K562 (cell line): ENCODE measurements at regions not wholly inside any gene's neighbourhood (a gene's known extent, or its start where the extent isn't known, plus 50 kb on each side); places are given as distances from the start of the nearest gene placed in this dataset.

Experiments
- ATAC-seq: fragments of 200-7000 bp; cut with Tn5 transposase; 3 replicates; pipeline ENCODE4 v1.9.1; 2020; ENCODE audit warnings: moderate library complexity
- BruUV-seq: library from RNA; stranded (reverse); fragments of 400-500 nt; replicated peaks from 2 replicates; lab custom pipeline; 2021; lab: Mats Ljungman, UMichigan
- CTCF ChIA-PET: fragments of 300-600 bp; formaldehyde crosslinking; extraction: SDS; loops from one replicate; lab custom pipeline; 2021; ENCODE audit warnings: low intra/inter-chr PET ratio; lab: Yijun Ruan, JAX
- POLR2A ChIA-PET: fragments of 300-600, 350-650 bp; sonication (Branson Sonifier 250); formaldehyde crosslinking; extraction: SDS; loops from one replicate; lab custom pipeline; 2021; ENCODE audit warnings: antibody characterized with exemption, inconsistent platforms; lab: Yijun Ruan, JAX
- DNase-seq, 4 experiments: peaks; one replicate each; pipeline versions ENCODE4 v3.0.0 to v3.0.0-alpha.2; 2011 to 2018; ENCODE audit warnings: low spot score in 3 of 4, mixed read lengths in 3 of 4; ENCODE audit errors: extremely low read depth in 1 of 4
- FAIRE-seq: peaks from 2 replicates; lab custom pipeline; 2011; peaks lifted over from hg19 to GRCh38; lab: Jason Lieb, UNC
- H2AFZ ChIP-seq: 2 replicates; pipeline ENCODE4 v1.6.0; 2011; ENCODE audit warnings: low read depth, low read length, control low read depth, inconsistent platforms
- H3K27ac ChIP-seq: fragments of 200-600 bp; 3 replicates; pipeline ENCODE4 v1.8.0; 2011; ENCODE audit warnings: low read depth, mild to moderate bottlenecking, control low read depth, inconsistent platforms, low read length, moderate library complexity, mixed read lengths; ENCODE audit errors: extremely low read depth
- H3K27me3 ChIP-seq, 2 experiments: fragments of 300-600 bp in 1 of 2; 2 replicates in 1 of 2; 3 replicates in 1 of 2; pipeline versions ENCODE4 v1.6.0 to v1.8.0; 2011; ENCODE audit warnings: inconsistent platforms in 2 of 2, low read length in 2 of 2, mild to moderate bottlenecking in 1 of 2, mixed read lengths in 1 of 2, moderate library complexity in 1 of 2; ENCODE audit not compliant: control insufficient read depth in 2 of 2, insufficient read depth in 2 of 2
- H3K36me3 ChIP-seq: fragments of 300-600 bp; 3 replicates; pipeline ENCODE4 v1.8.0; 2011; ENCODE audit warnings: mild to moderate bottlenecking, low read length, inconsistent platforms; ENCODE audit not compliant: control insufficient read depth, insufficient read depth
- H3K4me1 ChIP-seq, 2 experiments: fragments of 200-600 bp in 1 of 2; replicated peaks in 1 of 2; 2 replicates in 1 of 2; 3 replicates in 1 of 2; pipeline versions ENCODE4 v1.5.1 to v1.8.0; 2011; ENCODE audit warnings: inconsistent platforms in 2 of 2, low read length in 2 of 2, mild to moderate bottlenecking in 1 of 2, mixed read lengths in 1 of 2, moderate library complexity in 1 of 2; ENCODE audit not compliant: control insufficient read depth in 2 of 2, insufficient read depth in 2 of 2
- H3K4me2 ChIP-seq: 2 replicates; pipeline ENCODE4 v1.6.1; 2011; ENCODE audit warnings: low read length, control low read depth, inconsistent platforms, mixed read lengths; ENCODE audit not compliant: insufficient read depth
- H3K4me3 ChIP-seq: fragments of 200-600 bp; sonication (generic), shearing (Covaris generic); 2 replicates; pipeline ENCODE4 v1.5.1; 2016; ENCODE audit warnings: control low read depth, inconsistent platforms
- H3K79me2 ChIP-seq: fragments of 200-600 bp; 3 replicates; pipeline ENCODE4 v1.8.0; 2011; ENCODE audit warnings: low read length, inconsistent platforms; ENCODE audit not compliant: control insufficient read depth, insufficient read depth
- H3K9ac ChIP-seq, 2 experiments: 2 replicates each; pipeline versions ENCODE4 v1.6.0 to v1.6.1; 2011; ENCODE audit warnings: low read depth in 2 of 2, low read length in 2 of 2, control low read depth in 1 of 2, inconsistent platforms in 1 of 2, mild to moderate bottlenecking in 1 of 2, mixed read lengths in 1 of 2; ENCODE audit not compliant: insufficient read depth in 1 of 2
- H3K9me1 ChIP-seq: one replicate; pipeline ENCODE4 v1.6.0; 2011; ENCODE audit warnings: inconsistent platforms, mild to moderate bottlenecking, low read length, moderate library complexity; ENCODE audit not compliant: control insufficient read depth, insufficient read depth
- H3K9me3 ChIP-seq: replicated peaks from 2 replicates; pipeline ENCODE4 v1.5.1; 2011; ENCODE audit warnings: low read depth, low read length, inconsistent platforms; ENCODE audit not compliant: control insufficient read depth, insufficient read depth
- H4K20me1 ChIP-seq: replicated peaks from 2 replicates; pipeline ENCODE4 v1.6.1; 2011; ENCODE audit warnings: low read length, inconsistent platforms, mixed read lengths; ENCODE audit not compliant: control insufficient read depth, insufficient read depth
- ARHGAP35 ChIP-seq: fragments of 450-650 bp; IDR thresholded peaks from 2 replicates; pipeline ENCODE4 v1.6.1; 2018; ENCODE audit not compliant: partially characterized antibody
- ELF1 ChIP-seq: fragments of 200-800 bp; sonication (Bioruptor generic); IDR thresholded peaks from 2 replicates; pipeline ENCODE4 v1.6.1; 2016; ENCODE audit warnings: missing genetic modification characterization, missing compliant biosample characterization
- LARP7 ChIP-seq: fragments of 450-650 bp; IDR thresholded peaks from 2 replicates; pipeline ENCODE4 v1.6.1; 2016
- MTA3 ChIP-seq: fragments of 450-650 bp; formaldehyde crosslinking; IDR thresholded peaks from 2 replicates; pipeline ENCODE4 v1.6.1; 2017; ENCODE audit warnings: mild to moderate bottlenecking, borderline replicate concordance
- POLR2AphosphoS5 ChIP-seq: IDR thresholded peaks from 2 replicates; pipeline ENCODE4 v1.6.1; 2011; ENCODE audit warnings: mild to moderate bottlenecking, low read depth, low read length, moderate library complexity; ENCODE audit not compliant: control insufficient read depth, insufficient read depth
- PTTG1 ChIP-seq: fragments of 450-650 bp; IDR thresholded peaks from 2 replicates; pipeline ENCODE4 v1.6.1; 2016; ENCODE audit warnings: low read depth, mild to moderate bottlenecking, missing genetic modification characterization, missing compliant biosample characterization
- PYGO2 ChIP-seq: fragments of 450-650 bp; IDR thresholded peaks from 2 replicates; pipeline ENCODE4 v1.6.1; 2016; ENCODE audit warnings: mild to moderate bottlenecking, missing genetic modification characterization, moderate library complexity, missing compliant biosample characterization
- RFX7 ChIP-seq: fragments of 250-450 bp; sonication (Bioruptor Pico); IDR thresholded peaks from 2 replicates; pipeline ENCODE4 v1.5.1; 2021; ENCODE audit warnings: mild to moderate bottlenecking
- TOE1 ChIP-seq, 2 experiments: fragments of 450-650 bp in 1 of 2; sonication (generic) in 1 of 2; formaldehyde crosslinking in 1 of 2; IDR thresholded peaks; 2 replicates each; pipeline versions ENCODE4 v1.7.1 to v1.8.0; 2016 to 2022; ENCODE audit warnings: borderline replicate concordance in 2 of 2, mild to moderate bottlenecking in 2 of 2, antibody characterized with exemption in 1 of 2, inconsistent platforms in 1 of 2, low read depth in 1 of 2, missing genetic modification reagents in 1 of 2, moderate library complexity in 1 of 2
- ZNF3 ChIP-seq: fragments of 250-450 bp; sonication (Bioruptor Pico); IDR thresholded peaks from 2 replicates; pipeline ENCODE4 v1.5.0; 2021; ENCODE audit warnings: mild to moderate bottlenecking, moderate library complexity
- ZNF408 ChIP-seq: fragments of 250-450 bp; sonication (Bioruptor Pico); IDR thresholded peaks from 2 replicates; pipeline ENCODE4 v1.4.0; 2020; ENCODE audit warnings: low read depth, mild to moderate bottlenecking, moderate library complexity
- ZNF695 ChIP-seq: fragments of 450-650 bp; formaldehyde crosslinking; IDR thresholded peaks from 2 replicates; pipeline ENCODE4 v1.4.0; 2020; ENCODE audit warnings: mild to moderate bottlenecking, moderate library complexity
- WGBS: fragments of 100-300 bp; shearing (Covaris generic); methylation state at CpG from one replicate; pipeline ENCODE4 v1.1.6; 2016; ENCODE audit warnings: low coverage, mixed read lengths; ENCODE audit not compliant: insufficient coverage; ENCODE audit errors: missing lambda C conversion rate; 5-methylcytosine and 5-hydroxymethylcytosine counted together
- in situ Hi-C: fragments of 300-500 bp; cut with MboI; formaldehyde crosslinking; loops from 4 replicates; pipeline ENCODE4 v1.15.0; 2018; ENCODE audit warnings: inconsistent platforms, mixed read lengths
- intact Hi-C: fragments of 100-400 bp; cut with micrococcal nuclease; formaldehyde crosslinking; loops from 2 replicates; pipeline ENCODE4 v1.14.2; 2022
- TF ChIP-seq, protein P1 (sequence below): fragments of 250-450 bp; sonication (Bioruptor Pico); IDR thresholded peaks from 2 replicates; pipeline ENCODE4 v1.9.0; 2021; ENCODE audit warnings: mild to moderate bottlenecking, inconsistent platforms
- TF ChIP-seq, protein P2 (sequence below): fragments of 250-450 bp; sonication (Bioruptor Pico); IDR thresholded peaks from 2 replicates; pipeline ENCODE4 v1.5.0; 2021
- TF ChIP-seq, protein P3 (sequence below): sonication (generic); IDR thresholded peaks from 2 replicates; pipeline ENCODE4 v1.6.1; 2016

DNA sequence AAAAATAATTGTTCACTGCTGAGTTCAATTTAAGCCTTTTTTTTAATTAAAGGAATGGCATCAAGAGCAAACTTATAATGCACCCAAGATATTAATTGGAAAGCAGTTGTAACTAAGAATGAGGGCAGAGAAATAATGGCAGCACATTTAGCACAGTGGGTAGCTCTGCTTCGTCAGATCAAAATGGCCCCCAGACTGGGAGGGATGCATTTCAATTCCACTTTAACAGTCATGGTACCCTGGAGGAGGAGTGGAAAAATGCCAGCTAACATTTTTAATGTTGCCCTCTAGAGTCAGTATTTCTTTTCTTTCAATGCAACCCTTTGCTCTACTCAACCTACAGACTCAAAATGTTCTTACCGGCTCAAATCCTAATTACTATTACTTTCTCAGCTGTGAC is 504.8 kb upstream of the SETBP1 start:
- no peak for FAIRE-seq
- H4K20me1 ChIP-seq = no peaks in the 10 kb centered on the region
- H3K9me3 ChIP-seq = no peaks in the 10 kb centered on the region
- no peaks in the 10 kb centered on the region for H3K79me2 ChIP-seq
- no peaks in the 10 kb centered on the region for H3K27me3 ChIP-seq
- intact Hi-C loops (no loop called here), in situ Hi-C loops (no loop called here)
- no peak overlapping the region for H3K27ac ChIP-seq
- CTCF ChIA-PET = no interaction called here
- DNase-seq = no peak
- no peak overlapping the region for H3K4me2 ChIP-seq
- no peaks in the 10 kb centered on the region for H3K9me1 ChIP-seq
- no peaks in the 10 kb centered on the region for H3K4me1 ChIP-seq
- no peak overlapping the region for H2AFZ ChIP-seq
- TF ChIP-seq ZNF695 (CRISPR knock-in tag) = no peak
- TF ChIP-seq, protein P1, sequence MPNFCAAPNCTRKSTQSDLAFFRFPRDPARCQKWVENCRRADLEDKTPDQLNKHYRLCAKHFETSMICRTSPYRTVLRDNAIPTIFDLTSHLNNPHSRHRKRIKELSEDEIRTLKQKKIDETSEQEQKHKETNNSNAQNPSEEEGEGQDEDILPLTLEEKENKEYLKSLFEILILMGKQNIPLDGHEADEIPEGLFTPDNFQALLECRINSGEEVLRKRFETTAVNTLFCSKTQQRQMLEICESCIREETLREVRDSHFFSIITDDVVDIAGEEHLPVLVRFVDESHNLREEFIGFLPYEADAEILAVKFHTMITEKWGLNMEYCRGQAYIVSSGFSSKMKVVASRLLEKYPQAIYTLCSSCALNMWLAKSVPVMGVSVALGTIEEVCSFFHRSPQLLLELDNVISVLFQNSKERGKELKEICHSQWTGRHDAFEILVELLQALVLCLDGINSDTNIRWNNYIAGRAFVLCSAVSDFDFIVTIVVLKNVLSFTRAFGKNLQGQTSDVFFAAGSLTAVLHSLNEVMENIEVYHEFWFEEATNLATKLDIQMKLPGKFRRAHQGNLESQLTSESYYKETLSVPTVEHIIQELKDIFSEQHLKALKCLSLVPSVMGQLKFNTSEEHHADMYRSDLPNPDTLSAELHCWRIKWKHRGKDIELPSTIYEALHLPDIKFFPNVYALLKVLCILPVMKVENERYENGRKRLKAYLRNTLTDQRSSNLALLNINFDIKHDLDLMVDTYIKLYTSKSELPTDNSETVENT (CRISPR knock-in tag) = no peak
- no peak for TF ChIP-seq ZNF3
- no peak for TF ChIP-seq LARP7
- no peak for TF ChIP-seq RFX7 (CRISPR knock-in tag)
- TF ChIP-seq, protein P2, sequence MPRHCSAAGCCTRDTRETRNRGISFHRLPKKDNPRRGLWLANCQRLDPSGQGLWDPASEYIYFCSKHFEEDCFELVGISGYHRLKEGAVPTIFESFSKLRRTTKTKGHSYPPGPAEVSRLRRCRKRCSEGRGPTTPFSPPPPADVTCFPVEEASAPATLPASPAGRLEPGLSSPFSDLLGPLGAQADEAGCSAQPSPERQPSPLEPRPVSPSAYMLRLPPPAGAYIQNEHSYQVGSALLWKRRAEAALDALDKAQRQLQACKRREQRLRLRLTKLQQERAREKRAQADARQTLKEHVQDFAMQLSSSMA (CRISPR knock-in tag) = no peak
- TF ChIP-seq PYGO2 = no peak
- TF ChIP-seq ELF1 = no peak
- no peak for TF ChIP-seq TOE1 (IDR thresholded peaks at IDR 0.05; ENCODE audit: borderline replicate concordance)
- no peak for TF ChIP-seq TOE1 (CRISPR knock-in tag; IDR thresholded peaks at IDR 0.05; ENCODE audit: borderline replicate concordance, low read depth)
- no peak for TF ChIP-seq ZNF408
- TF ChIP-seq, protein P3, sequence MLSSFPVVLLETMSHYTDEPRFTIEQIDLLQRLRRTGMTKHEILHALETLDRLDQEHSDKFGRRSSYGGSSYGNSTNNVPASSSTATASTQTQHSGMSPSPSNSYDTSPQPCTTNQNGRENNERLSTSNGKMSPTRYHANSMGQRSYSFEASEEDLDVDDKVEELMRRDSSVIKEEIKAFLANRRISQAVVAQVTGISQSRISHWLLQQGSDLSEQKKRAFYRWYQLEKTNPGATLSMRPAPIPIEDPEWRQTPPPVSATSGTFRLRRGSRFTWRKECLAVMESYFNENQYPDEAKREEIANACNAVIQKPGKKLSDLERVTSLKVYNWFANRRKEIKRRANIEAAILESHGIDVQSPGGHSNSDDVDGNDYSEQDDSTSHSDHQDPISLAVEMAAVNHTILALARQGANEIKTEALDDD = no peak
- no peak for TF ChIP-seq MTA3
- TF ChIP-seq POLR2AphosphoS5 = no peak
- TF ChIP-seq PTTG1 (tag) = no peak
- TF ChIP-seq ARHGAP35 = no peak
- TF ChIP-seq, all 486 proteins: peak for 0
- BruUV-seq = no TSS peak
- POLR2A ChIA-PET = no interaction called here
- H3K9ac ChIP-seq = no peak overlapping the region
- no peak for ATAC-seq
- H3K4me3 ChIP-seq = no peak overlapping the region
- no peaks in the 10 kb centered on the region for H3K36me3 ChIP-seq
- 0% methylated on average over 2 of the region's 2 CpGs for WGBS
